IMR-90 (cell line): ENCODE measurements at regions not wholly inside any gene's neighbourhood (a gene's known extent, or its start where the extent isn't known, plus 50 kb on each side); places are given as distances from the start of the nearest gene placed in this dataset.

Source experiments
- CEBPB ChIP-seq: IDR thresholded peaks from 2 replicates; pipeline ENCODE4 v1.6.1; 2012; ENCODE audit warnings: low read depth, low read length, improper control_type of control experiment
- FOS ChIP-seq: fragments of 150-350 bp; IDR thresholded peaks from 2 replicates; pipeline ENCODE4 v1.6.1; 2016; ENCODE audit warnings: low read depth, low read length
- MXI1 ChIP-seq: IDR thresholded peaks from 2 replicates; pipeline ENCODE4 v1.6.1; 2012; ENCODE audit warnings: low read depth, mild to moderate bottlenecking, low read length, moderate library complexity, borderline replicate concordance
- POLR2A ChIP-seq: IDR thresholded peaks from 2 replicates; pipeline ENCODE4 v1.6.1; 2012; ENCODE audit warnings: mild to moderate bottlenecking, low read depth, low read length
- RAD21 ChIP-seq: IDR thresholded peaks from 2 replicates; pipeline ENCODE4 v1.6.1; 2012; ENCODE audit warnings: low read length, improper control_type of control experiment
- RFX5 ChIP-seq: IDR thresholded peaks from 2 replicates; pipeline ENCODE4 v1.8.0; 2012; ENCODE audit warnings: low read depth, mild to moderate bottlenecking, low read length, moderate library complexity
- SMC3 ChIP-seq: fragments of 150-350 bp; IDR thresholded peaks from 2 replicates; pipeline ENCODE4 v1.6.1; 2016; ENCODE audit warnings: low read depth, mild to moderate bottlenecking, antibody characterized with exemption, low read length, moderate library complexity
- TF ChIP-seq, protein P1 (sequence below): conservative IDR thresholded peaks from 2 replicates; pipeline ENCODE4 v1.5.1; 2012; ENCODE audit warnings: mild to moderate bottlenecking, low read depth, low read length, improper control_type of control experiment
- TF ChIP-seq, protein P2 (sequence below): fragments of 150-350 bp; IDR thresholded peaks from 2 replicates; pipeline ENCODE4 v1.6.1; 2016; ENCODE audit warnings: low read depth, mild to moderate bottlenecking, low read length, moderate library complexity, borderline replicate concordance

DNA sequence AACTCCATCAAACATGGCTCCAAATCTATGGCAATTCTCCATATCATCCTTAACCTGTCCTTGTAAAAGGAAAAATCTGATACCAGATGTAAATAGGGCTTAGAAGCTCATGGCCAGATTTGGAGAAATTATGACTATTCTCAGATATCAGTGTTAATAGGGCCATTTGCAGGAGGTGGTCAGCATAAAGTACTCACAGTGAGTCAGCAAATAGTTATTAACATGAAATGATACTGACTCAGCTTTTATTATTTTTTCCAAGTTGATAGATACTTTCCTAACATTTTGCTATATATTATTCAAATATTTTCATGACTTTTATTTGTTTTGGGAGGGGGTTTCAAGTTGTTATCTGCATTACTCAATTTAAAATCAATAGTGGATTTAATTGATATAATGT, 255.8 kb downstream of the MFSD1 start:
- TF ChIP-seq, protein P1, sequence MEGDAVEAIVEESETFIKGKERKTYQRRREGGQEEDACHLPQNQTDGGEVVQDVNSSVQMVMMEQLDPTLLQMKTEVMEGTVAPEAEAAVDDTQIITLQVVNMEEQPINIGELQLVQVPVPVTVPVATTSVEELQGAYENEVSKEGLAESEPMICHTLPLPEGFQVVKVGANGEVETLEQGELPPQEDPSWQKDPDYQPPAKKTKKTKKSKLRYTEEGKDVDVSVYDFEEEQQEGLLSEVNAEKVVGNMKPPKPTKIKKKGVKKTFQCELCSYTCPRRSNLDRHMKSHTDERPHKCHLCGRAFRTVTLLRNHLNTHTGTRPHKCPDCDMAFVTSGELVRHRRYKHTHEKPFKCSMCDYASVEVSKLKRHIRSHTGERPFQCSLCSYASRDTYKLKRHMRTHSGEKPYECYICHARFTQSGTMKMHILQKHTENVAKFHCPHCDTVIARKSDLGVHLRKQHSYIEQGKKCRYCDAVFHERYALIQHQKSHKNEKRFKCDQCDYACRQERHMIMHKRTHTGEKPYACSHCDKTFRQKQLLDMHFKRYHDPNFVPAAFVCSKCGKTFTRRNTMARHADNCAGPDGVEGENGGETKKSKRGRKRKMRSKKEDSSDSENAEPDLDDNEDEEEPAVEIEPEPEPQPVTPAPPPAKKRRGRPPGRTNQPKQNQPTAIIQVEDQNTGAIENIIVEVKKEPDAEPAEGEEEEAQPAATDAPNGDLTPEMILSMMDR: no peak
- TF ChIP-seq POLR2A (no peak), SMC3 (no peak), CEBPB (no peak), FOS (no peak), MXI1 (no peak), RFX5 (no peak), RAD21 (no peak)
- TF ChIP-seq, protein P2, sequence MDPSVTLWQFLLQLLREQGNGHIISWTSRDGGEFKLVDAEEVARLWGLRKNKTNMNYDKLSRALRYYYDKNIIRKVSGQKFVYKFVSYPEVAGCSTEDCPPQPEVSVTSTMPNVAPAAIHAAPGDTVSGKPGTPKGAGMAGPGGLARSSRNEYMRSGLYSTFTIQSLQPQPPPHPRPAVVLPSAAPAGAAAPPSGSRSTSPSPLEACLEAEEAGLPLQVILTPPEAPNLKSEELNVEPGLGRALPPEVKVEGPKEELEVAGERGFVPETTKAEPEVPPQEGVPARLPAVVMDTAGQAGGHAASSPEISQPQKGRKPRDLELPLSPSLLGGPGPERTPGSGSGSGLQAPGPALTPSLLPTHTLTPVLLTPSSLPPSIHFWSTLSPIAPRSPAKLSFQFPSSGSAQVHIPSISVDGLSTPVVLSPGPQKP: no peak
